ENCODE measurements at regions not wholly inside any gene's neighbourhood (a gene's known extent, or its start where the extent isn't known, plus 50 kb on each side); places are given as distances from the start of the nearest gene placed in this dataset.

DNA sequence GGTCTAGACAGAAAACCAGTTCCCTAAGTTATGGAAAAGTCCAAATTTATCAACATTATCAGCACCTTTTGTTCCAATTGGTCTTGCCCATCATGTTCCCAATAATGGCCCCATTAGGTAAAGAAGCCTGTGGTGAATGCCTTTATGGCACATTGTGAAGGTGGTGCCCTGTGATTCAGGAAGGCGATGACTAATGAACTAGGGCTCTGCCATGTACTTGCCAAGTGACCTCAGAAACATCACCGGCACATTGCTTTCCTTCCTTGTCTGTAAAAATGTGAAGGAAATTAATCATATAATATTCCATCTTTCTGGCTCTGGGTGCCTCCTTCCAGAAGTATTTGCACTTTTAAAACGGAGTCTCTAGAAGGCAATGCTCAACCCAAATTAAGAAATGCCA, 132.3 kb downstream of the UNC5CL start:
- DNase-seq: no peak

DNA sequence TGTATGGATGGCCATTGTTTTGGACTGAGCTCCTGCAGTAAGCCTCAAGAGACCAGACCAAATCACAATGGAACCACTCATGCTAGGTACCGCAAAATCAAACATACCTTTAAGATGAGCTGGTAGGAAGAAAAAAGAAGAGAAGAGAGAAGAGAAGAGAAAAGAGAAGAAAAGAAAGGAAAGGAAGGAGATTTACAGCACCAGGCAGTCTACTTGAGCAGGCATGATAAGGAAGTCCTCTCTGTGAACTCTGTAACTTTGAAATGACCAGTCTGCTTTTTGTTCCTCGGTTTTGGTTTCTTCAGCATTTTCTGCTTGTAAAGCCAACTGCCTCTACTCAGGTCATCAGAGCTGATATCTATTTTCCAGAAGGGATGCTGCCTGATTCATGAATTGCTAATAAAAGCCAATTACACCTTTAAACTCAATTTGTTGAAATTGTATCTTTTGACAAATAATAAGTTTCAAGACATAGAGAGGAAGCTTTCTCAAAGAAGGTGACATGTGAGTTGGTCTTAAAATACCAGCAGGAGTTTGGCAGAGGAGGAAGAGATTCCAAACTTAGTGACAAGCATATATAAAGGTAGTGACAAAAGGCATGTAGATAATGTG, 134.3 kb downstream of the UNC5CL start:
- DNase-seq: no peak

DNA sequence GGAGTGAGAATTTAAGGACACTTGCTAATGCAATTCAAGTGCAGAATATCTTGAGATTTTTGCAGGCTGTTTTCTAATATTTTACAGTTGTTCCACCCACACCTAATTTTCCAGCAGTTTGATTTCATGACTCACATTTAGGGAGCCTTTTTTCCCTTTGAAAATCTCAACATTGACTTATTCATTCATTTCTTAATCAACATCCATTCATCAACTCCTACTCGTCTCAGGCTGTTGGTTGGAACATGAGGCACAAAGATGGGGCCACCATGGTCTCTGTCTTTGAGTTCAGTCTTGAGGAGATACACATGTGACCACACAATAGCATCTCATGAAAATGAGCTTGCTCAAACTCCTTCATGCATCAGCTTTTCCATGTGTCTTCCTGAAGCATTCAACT, 135.6 kb downstream of the UNC5CL start:
- DNase-seq: no peak

GRCh38 chr6:40901322-40902055, 137.5 kb downstream of the UNC5CL start:
- no peak for DNase-seq

DNA sequence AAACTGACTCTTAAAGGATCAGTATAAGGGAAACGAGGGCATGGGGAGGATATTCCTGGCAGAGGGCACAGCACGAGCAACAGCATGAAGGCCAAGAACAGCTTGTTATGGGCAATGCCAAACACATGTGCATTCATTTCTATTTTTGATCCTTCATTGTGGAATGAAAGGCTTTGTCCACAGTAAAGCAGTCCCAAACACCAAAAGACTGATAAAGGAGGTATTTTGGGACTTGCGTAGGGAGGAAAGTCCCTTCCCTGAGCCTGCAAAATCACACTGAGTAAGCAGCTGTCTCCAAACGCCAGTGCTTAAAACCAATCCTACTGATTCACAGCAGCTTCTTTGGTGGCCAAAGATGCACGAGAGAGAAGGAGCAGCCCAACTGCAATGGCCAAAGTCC, 138.2 kb downstream of the UNC5CL start:
- no peak for DNase-seq

DNA sequence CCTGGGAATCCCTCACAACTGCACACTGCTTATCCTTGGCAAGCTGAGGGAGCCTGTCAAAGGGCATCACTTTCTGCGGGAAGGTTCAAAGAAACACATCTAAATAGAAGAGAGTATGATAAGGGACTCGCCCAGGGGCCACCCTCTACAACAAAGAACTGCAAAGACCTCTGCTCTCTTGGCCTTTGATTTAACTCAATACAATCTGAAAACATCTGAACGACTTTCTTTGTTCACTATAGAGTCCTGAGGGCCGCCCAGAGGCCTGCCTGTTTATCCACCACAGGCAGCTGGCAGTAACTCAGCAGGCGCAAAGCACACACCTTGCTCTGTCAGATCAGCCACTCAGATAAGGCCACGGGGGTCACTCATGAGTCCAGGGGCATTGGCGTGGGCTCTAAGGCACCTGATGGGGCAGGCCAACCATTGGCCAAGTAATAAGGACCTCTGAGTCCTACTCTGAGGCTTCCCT, 139.3 kb downstream of the UNC5CL start:
- DNase-seq: no peak

DNA sequence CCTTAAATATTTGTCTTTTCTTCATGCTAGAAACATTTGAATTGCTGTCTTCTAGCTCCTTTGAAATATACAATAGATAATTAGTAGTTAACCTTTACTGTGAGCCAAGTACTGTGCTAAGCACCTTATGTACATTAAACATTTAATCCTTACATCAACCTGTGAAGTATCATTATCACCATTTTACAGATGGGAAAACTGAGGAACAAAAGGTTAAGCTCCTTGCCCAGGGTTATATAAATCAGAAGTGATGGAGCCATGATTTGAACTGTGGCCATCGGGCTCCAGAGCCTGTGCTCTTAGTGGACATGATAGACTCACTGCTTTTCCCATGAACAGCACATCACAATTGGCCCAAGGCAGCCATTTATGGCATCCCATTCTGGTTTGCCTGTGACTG, 140.9 kb downstream of the UNC5CL start:
- no peak for DNase-seq

GRCh38 chr6:40897390-40898003, 141.5 kb downstream of the UNC5CL start:
- DNase-seq: no peak

DNA sequence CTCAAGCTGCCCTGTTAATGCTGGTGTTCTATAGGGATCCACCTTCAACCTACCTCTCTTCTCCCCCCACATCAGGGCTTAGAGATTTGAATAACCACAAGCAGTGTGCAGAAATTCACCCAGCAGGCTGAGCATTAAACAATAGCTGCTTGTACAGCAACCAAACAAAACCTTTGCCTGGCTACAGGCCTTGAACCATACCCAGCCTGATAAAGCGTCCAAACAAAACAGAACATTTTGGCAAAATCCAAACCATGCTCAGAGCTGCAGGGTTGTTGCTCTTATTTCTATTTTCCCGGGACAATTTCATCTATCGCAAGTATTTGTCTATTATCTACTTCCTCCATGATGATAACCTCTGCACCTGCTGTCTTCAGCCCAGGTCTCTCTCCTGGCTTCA, 142.3 kb downstream of the UNC5CL start:
- DNase-seq: no peak

DNA sequence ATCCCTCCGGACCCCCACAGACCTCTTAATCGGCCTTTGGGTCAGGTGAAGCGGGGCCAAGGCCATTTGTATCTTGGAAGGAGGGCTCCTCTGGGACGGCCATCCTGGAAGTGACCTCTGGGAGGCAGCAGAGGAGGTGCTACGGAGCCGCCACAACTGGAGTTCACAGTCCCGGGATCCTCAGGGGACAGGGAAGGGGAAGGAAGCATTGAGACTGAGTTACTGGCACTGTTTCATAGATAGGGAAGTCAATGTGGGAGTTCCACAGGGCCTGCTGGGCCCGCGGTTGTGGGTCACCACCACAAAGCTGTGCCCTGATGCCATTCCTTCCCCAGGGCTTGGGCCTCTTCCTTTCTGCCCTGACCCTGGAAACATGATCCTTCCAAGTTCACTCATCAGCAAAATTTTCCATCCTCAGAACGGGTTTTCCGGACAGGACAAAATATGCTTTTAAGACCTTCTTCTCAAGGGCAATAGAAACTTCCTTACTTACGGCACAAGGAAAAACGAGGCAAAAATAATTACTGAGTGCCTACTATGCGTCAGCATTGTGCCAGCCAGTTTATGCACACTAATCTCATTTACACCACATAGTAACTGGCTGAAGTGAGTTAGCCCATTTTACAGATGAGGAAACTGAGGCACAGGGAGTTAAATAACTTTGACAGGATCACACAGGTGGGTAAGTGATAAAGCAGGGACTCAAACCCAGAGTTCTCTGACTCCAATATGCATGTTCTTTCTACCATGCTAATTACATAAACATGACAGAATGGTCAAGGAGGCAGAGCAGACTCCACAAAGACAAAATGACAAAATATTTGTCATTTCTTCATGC, 143.8 kb downstream of the UNC5CL start:
- DNase-seq: no peak

DNA sequence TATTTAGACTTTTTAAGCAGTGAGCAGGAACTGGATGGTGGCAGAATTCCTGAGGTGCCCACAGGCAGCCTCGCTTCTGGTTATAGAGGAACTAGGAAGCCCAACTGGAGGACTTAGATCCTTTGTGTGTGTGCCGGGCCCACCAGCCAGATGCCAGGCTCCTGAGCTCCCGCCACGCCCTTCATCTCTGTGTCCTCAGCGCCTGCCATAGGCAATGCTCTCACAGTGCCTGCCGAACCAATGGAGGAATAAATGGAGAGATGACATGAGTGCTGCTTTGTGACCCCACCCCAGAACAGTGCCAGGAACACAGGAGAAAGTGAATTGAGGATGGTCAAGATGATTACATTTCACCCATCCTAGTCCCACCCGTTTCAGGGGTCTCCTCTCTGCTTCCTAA, 146.0 kb downstream of the UNC5CL start:
- no peak for DNase-seq

GRCh38 chr6:40892223-40892622, 146.8 kb downstream of the UNC5CL start:
- no peak for DNase-seq

GRCh38 chr6:40891686-40892085, 147.3 kb downstream of the UNC5CL start:
- DNase-seq: no peak

DNA sequence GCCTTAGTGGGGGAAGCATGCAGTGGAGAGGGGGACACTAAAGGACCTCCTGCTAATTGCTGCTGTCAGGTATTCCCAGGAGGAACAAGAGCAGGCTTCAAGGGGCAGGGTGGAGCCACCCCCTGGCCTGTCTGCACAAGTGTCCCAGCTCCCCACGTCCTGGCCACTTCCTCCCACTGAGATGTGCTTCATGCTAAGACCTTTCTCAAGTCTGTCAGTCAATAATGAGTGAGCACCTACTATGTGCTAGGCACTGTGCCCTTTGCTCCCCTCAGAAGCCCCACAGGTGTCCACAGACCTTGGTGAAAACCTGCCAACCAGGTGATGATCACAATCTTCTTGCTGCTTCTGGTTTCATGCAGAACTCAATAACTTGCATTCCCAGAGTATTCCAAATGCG, 147.9 kb downstream of the UNC5CL start:
- DNase-seq: no peak

- no peak for DNase-seq
Measured at GRCh38 chr6:40889137-40889832, 149.7 kb downstream of the UNC5CL start.

- no peak for DNase-seq
Measured at GRCh38 chr6:40888456-40888990, 150.5 kb downstream of the UNC5CL start.

DNA sequence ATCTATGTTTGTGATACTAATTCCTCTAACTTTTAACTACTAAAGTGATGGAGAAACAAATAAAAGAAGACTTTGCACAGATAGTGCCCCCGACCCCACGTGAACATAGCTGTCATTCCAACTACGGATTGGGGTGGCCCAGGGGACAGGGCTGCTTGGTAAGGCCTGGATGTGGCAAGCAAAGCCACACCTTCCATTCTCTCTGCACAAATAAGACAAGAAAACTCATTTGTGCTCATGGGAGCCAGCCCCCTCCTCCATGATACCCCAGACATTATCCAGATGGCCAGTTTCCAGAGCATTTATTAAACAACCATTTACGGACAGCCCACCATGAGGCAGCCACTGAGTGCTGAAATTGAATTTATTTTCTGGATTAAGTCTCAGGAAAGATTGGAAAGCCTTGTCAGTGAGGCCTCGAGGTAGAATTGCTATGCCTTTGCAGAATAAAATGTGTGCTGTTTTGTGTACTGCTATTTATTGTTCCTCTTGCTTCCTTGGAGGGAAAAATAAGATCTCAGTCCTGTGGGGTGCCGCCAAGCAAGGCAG, 151.2 kb downstream of the UNC5CL start:
- no peak for DNase-seq

DNA sequence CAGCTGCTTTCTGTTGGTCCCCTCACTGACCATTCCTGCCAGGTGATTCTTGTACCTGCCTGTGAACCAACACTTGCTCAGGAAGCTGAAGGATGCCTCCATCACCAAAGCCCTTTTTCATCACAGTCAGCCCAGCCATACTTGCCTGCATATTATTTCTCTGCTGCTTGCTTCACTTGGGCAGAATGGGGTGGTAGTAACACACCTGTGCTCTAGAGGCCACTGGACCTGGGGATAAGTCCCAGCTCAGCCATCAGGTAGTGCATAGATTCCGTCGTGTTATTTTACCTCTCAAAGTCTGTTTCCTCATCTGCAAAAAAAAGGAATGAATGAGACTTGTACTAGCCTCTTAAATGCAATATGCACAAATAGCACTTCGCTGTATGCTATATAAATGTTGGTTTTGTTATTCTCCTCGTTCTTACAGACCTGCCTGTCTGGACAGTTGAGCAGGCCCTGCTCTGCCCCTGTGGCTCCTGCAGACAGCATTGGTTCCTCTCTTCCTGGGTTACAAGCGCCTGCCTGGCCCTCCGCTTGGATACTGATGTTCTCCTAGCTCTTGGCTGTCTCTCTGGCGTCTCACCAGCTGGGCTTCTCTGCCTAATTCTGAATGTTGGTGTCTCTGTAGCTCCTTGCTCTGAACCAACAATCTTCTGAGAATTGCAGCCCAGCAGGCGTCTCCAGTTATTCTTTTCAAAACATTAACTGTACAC, 151.8 kb downstream of the UNC5CL start:
- DNase-seq: no peak

DNA sequence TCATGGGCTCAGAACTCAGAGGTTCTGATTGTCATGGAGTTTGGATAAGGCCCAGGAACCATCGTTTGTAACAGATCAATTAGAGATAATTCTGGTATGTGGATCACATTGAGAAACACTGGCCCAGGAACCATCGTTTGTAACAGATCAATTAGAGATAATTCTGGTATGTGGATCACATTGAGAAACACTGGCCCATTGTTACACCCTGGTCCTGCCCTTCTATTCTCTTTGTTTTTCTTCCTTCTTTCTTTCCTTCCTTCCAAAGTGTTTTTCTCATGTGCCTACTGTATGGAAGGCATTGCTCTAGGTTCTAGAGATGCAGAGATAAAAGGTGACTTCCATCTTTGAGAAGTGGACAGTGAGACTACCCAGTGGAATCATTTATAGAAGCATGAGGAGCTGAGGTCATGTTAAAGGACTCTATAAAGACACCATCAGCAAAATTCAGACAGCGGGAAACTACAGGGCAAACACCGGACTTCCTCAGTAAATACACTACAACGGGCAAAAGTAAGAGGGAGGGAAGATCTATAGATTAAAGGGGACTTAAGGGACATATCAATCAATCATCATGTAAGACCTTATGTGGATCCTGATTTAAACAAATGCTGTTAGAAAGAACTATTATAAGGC, 153.8 kb downstream of the UNC5CL start:
- DNase-seq: no peak

DNA sequence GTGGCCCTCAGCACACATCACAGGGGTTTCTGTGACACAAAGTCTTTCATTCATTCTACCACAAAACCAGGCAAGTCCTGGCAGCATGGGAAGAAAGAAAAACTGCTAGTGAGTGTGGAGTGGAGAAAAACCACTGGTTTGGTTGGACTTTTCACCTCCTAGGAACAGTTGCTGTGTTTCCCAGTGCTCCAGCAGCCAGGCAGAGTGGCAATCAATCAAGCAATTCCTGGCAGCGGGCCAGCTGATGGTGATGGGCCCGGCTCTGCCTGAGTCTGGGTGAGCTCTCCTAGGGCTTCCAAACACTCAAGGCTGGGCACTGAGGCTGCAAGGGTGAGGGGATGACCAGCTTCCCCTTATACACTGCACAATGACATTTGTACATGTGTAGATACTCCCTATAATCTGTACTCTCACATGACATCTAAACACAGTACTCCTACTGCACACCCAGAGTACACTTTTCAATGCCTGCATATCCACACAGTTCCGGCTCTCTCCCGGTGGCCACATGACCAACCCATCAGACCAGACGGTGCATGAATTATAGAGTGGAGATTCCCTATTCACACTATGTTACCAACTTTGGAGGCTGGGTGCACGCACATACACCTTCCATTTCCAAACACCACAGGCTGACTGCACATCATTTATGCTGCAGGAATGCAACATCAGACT, 156.6 kb downstream of the UNC5CL start:
- no peak for DNase-seq

All from activated CD4-positive, CD25-positive, alpha-beta regulatory T cell treated with anti-CD3 and anti-CD28 coated beads, Interleukin-2, amount 50 U/mL, for 72 hours (primary cell).